HepG2 (cell line): ENCODE measurements at regions not wholly inside any gene's neighbourhood (a gene's known extent, or its start where the extent isn't known, plus 50 kb on each side); places are given as distances from the start of the nearest gene placed in this dataset.

ENCODE experiments used
- AKNA ChIP-seq: sonication (generic); formaldehyde crosslinking; IDR thresholded peaks from 2 replicates; pipeline ENCODE4 v1.4.0; 2020; ENCODE audit warnings: missing genetic modification reagents, borderline replicate concordance
- CENPBD1 ChIP-seq: sonication (generic); formaldehyde crosslinking; IDR thresholded peaks from 2 replicates; pipeline ENCODE4 v1.8.0; 2022; ENCODE audit warnings: missing genetic modification reagents, low read depth, mild to moderate bottlenecking, borderline replicate concordance
- CTCF ChIP-seq: sonication (generic); formaldehyde crosslinking; IDR thresholded peaks from 2 replicates; pipeline ENCODE4 v1.5.0; 2020; ENCODE audit warnings: mild to moderate bottlenecking, missing genetic modification reagents, moderate library complexity
- ETS1 ChIP-seq: sonication (generic); formaldehyde crosslinking; IDR thresholded peaks from 2 replicates; pipeline ENCODE4 v1.4.0; 2020; ENCODE audit warnings: missing genetic modification reagents
- FOSL1 ChIP-seq: sonication (generic); formaldehyde crosslinking; IDR thresholded peaks from 2 replicates; pipeline ENCODE4 v1.9.0; 2021; ENCODE audit warnings: missing genetic modification reagents, borderline replicate concordance
- GMEB1 ChIP-seq: sonication (generic); formaldehyde crosslinking; IDR thresholded peaks from 2 replicates; pipeline ENCODE4 v1.5.1; 2020; ENCODE audit warnings: missing genetic modification reagents, mild to moderate bottlenecking, borderline replicate concordance
- KLF11 ChIP-seq: IDR thresholded peaks from 2 replicates; pipeline ENCODE4 v1.6.1; 2016; ENCODE audit warnings: missing compliant biosample characterization
- MAF1 ChIP-seq: sonication (generic); formaldehyde crosslinking; IDR thresholded peaks from 2 replicates; pipeline ENCODE4 v1.5.0; 2020; ENCODE audit warnings: missing genetic modification reagents, borderline replicate concordance
- MEF2D ChIP-seq: sonication (generic); formaldehyde crosslinking; IDR thresholded peaks from 2 replicates; pipeline ENCODE4 v1.5.1; 2020; ENCODE audit warnings: mild to moderate bottlenecking, missing genetic modification reagents
- POLR2A ChIP-seq, 2 experiments: IDR thresholded peaks; 2 replicates each; pipeline ENCODE4 v1.6.1; 2011; ENCODE audit warnings: low read depth in 2 of 2, low read length in 2 of 2, mild to moderate bottlenecking in 1 of 2, moderate library complexity in 1 of 2; ENCODE audit not compliant: insufficient read depth in 1 of 2
- REXO4 ChIP-seq: sonication (generic); formaldehyde crosslinking; IDR thresholded peaks from 2 replicates; pipeline ENCODE4 v1.8.0; 2022; ENCODE audit warnings: missing genetic modification reagents, mild to moderate bottlenecking, borderline replicate concordance
- TEF ChIP-seq: sonication (generic); formaldehyde crosslinking; IDR thresholded peaks from 2 replicates; pipeline ENCODE4 v1.5.0; 2020; ENCODE audit warnings: missing genetic modification reagents
- ZNF574 ChIP-seq: sonication (generic); formaldehyde crosslinking; IDR thresholded peaks from 2 replicates; pipeline ENCODE4 v1.4.0; 2020; ENCODE audit warnings: missing genetic modification reagents
- ZNF737 ChIP-seq: sonication (generic); formaldehyde crosslinking; IDR thresholded peaks from 2 replicates; pipeline ENCODE4 v1.5.0; 2020; ENCODE audit warnings: missing genetic modification reagents, mild to moderate bottlenecking, borderline replicate concordance
- ZSCAN25 ChIP-seq: sonication (generic); formaldehyde crosslinking; IDR thresholded peaks from 2 replicates; pipeline ENCODE4 v1.8.0; 2022; ENCODE audit warnings: mild to moderate bottlenecking, missing genetic modification reagents
- ZSCAN31 ChIP-seq: sonication (generic); formaldehyde crosslinking; IDR thresholded peaks from 2 replicates; pipeline ENCODE4 v1.5.0; 2020; ENCODE audit warnings: low read depth, mild to moderate bottlenecking, missing genetic modification reagents

- TF ChIP-seq MEF2D (0 out of 2 replicates have a peak, but pooled peaks have one; percentile 29), ZNF737 (CRISPR knock-in tag) (no peak), ZSCAN25 (CRISPR knock-in tag) (no peak), REXO4 (CRISPR knock-in tag) (no peak), POLR2A (IDR thresholded peaks at IDR 0.05; ENCODE audit: insufficient read depth in 1 of 2, low read depth in 2 of 2, low read length in 2 of 2) (no peak), MAF1 (no peak), ZSCAN31 (CRISPR knock-in tag) (no peak), ZNF574 (CRISPR knock-in tag) (0 out of 2 replicates have a peak, but pooled peaks have one; percentile 10), KLF11 (CRISPR knock-in tag) (no peak), GMEB1 (CRISPR knock-in tag) (0 out of 2 replicates have a peak, but pooled peaks have one; percentile 6), ETS1 (no peak), AKNA (no peak), TEF (CRISPR knock-in tag) (no peak), CTCF (CRISPR knock-in tag) (peak; percentile 50), FOSL1 (CRISPR knock-in tag) (no peak), CENPBD1 (CRISPR knock-in tag) (no peak)
These were observed 55.4 kb upstream of the EPCAM start (continued) for GRCh38 chr2:47313728-47314127.
